HG02623 (cell line): ENCODE measurements at regions not wholly inside any gene's neighbourhood (a gene's known extent, or its start where the extent isn't known, plus 50 kb on each side); places are given as distances from the start of the nearest gene placed in this dataset.
"Not testable (repeated sequence)": the region's sequence is repeated elsewhere in the genome, so short reads cannot be mapped to it uniquely, and the experiment has no call there.

Experiments used
- ATAC-seq: cut with Tn5 transposase; IDR thresholded peaks from one replicate; pipeline ENCODE4 v1.9.1; 2021; ENCODE audit warnings: moderate library complexity; ENCODE audit not compliant: unreplicated experiment

GRCh38 chr7:66502230-66503035 is 126.2 kb upstream of the KCTD7 start:
- ATAC-seq: no peak

DNA sequence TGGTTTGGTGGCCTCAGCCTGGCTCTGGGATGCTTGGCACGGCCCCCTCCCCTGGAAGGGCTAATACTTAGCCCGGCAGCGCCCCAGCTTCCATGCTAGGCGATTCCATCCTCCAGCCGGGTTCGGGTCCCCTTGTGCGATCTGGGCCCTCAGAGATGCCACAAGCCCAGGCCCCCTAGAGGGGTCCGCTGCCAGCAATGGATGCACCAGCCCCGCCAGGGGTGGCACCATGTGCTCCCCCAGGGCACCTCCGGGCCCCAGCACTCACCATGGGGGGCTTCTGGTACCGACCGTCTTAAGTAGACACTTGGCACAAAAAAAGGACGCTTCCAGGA is 125.7 kb upstream of the KCTD7 start:
- ATAC-seq: no peak

GRCh38 chr7:66503551-66504031 is 125.1 kb upstream of the KCTD7 start:
- no peak for ATAC-seq

GRCh38 chr7:66504131-66504530 is 124.5 kb upstream of the KCTD7 start:
- ATAC-seq: no peak

GRCh38 chr7:66505009-66505408 is 123.7 kb upstream of the KCTD7 start:
- ATAC-seq: no peak

GRCh38 chr7:66505531-66506451 is 122.9 kb upstream of the KCTD7 start:
- no peak for ATAC-seq

DNA sequence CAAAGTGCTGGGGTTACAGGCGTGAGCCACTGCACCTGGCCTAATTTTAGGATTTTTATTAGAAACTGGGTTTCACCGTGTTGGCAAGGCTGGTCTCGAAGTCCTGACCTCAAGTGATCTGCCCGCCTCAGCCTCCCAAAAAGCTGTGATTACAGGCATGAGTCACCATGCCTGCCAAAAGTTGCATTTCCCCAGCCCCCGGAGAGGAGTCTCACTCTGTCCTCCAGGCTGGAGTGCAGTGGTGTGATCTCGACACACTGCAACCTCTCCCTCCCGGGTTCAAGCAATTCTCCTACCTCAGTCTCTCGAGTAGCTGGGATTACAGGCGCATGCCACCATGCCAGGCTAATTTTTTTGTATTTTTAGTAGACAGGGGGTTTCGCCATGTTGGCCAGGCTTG is 122.0 kb upstream of the KCTD7 start:
- ATAC-seq: not testable (repeated sequence)

GRCh38 chr7:66507764-66508296 is 120.9 kb upstream of the KCTD7 start:
- no peak for ATAC-seq

GRCh38 chr7:66508431-66508830 is 120.2 kb upstream of the KCTD7 start:
- no peak for ATAC-seq

- ATAC-seq: no peak
Observed at GRCh38 chr7:66514050-66514449, 114.6 kb upstream of the KCTD7 start.

GRCh38 chr7:66517212-66517909 is 111.3 kb upstream of the KCTD7 start:
- ATAC-seq: no peak

DNA sequence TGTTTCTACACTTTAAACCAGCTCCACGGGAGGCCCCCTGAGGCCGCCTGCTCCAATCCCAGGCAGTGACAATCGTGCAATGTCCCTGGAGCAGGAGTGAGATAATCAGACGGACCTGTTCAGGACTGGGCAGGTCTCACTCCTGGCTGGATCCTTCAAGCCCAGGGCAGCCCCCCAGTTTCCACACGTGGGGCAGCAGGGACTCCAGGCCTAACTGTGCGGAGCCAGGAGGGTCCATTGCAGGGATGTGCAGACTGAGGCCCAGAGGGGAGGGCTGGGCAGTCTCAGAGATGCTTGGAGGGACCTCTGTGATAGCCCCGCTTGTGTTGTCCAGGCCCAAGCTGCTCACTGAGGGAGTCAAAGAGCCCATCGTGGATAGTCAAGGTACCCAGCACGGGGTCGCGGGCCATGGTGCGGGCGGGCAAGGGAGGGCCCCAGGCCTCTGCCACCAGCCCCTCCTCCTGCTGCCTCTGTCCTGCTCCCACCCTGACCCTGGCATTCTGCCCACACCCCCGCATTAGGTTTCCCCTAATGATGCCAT is 110.5 kb upstream of the KCTD7 start:
- no peak for ATAC-seq

- no peak for ATAC-seq
Observed at GRCh38 chr7:66521675-66522074, 107.0 kb upstream of the KCTD7 start.

DNA sequence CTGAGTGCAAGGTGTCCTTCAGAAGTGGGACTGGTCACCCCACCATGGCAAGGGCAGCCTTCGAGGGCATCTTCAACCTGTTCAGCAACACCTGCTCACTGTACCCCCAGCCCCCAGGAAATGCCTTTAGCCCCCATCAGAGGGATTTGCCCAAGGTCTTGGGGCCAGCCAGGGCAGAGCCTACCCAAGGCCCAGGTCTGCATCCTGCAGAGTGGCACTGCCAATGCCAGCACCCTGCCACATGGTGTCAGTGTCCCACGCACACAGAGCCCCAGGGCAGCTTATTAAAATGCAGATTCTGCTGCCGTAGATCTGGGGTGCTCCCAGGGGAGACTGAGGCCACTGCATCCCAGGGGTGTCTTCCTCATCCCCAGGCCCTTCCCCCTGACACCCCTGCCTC is 106.2 kb upstream of the KCTD7 start:
- ATAC-seq: no peak

GRCh38 chr7:66523409-66523808 is 105.3 kb upstream of the KCTD7 start:
- no peak for ATAC-seq

- ATAC-seq: no peak
Observed at GRCh38 chr7:66524738-66525137, 103.9 kb upstream of the KCTD7 start.

- ATAC-seq: not testable (repeated sequence)
Observed at GRCh38 chr7:66526782-66527181, 101.9 kb upstream of the KCTD7 start.

- no peak for ATAC-seq
Observed at GRCh38 chr7:66528652-66529051, 100.0 kb upstream of the KCTD7 start.

- no peak for ATAC-seq
Observed at GRCh38 chr7:66529883-66530610, 98.6 kb upstream of the KCTD7 start.
